GM20000 (cell line): ENCODE measurements at regions not wholly inside any gene's neighbourhood (a gene's known extent, or its start where the extent isn't known, plus 50 kb on each side); places are given as distances from the start of the nearest gene placed in this dataset.

Source experiments
- DNase-seq: peaks from one replicate; pipeline ENCODE4 v3.0.0; 2012; ENCODE audit warnings: low spot score
- CTCF ChIP-seq: IDR thresholded peaks from 2 replicates; pipeline ENCODE4 v1.5.1; 2012; ENCODE audit warnings: mild to moderate bottlenecking, control low read depth; ENCODE audit errors: extremely low read depth, missing control alignments

DNA sequence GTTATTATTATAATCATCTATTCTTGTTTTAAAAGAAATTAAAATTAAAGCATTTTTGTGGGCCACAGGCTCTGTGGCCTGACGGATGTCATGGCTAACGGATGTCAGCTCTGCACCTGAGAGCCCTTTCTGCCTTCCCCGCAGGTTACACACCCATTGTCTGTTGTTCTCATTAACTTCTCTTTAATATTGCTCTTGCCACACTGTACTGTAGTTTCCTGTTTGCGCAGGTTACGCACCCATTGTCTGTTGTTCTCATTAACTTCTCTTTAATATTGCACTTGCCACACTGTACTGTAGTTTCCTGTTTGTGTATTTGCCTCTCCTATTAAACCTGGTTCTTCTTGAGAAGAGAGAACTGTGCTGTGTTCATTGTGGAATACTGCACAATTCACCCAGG is 294.4 kb upstream of the PLXNA2 start:
- no peak for DNase-seq
- no peak for TF ChIP-seq CTCF

- DNase-seq: no peak
- TF ChIP-seq CTCF: no peak
Measured at GRCh38 chr1:208540724-208541123, 296.5 kb upstream of the PLXNA2 start.

DNA sequence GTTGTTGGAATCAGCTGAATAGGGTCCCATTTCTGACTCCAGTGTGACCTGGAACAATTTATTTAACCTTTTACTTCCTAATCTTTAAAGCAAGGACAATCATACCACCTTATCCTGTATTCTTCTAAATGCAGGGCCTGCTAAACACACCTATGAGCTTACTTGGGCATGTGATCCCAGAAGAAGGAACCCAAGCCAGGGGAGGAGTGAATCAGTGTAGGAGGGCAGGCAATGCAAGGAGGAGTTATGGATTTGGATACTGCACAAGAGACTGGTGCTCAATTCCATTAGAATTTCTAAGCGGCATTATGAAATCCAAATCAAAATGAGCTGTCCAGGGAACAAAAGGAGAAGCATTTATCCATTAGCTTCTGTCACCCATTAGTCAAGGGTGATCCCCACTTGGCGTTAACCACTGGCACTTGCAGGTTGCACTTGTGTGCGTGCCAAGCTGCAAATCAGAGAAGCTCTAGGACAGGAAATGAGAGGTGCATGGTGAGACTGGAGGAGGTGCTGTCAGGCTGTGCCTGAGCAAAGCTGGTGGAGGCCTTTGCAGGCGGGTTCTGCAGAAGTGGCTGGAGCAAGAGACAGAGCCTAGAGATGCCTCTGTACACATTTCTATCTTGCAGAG is 297.2 kb upstream of the PLXNA2 start:
- TF ChIP-seq CTCF: no peak
- DNase-seq: no peak

- no peak for DNase-seq
- no peak for TF ChIP-seq CTCF
Measured at GRCh38 chr1:208542309-208542708, 298.1 kb upstream of the PLXNA2 start.

DNA sequence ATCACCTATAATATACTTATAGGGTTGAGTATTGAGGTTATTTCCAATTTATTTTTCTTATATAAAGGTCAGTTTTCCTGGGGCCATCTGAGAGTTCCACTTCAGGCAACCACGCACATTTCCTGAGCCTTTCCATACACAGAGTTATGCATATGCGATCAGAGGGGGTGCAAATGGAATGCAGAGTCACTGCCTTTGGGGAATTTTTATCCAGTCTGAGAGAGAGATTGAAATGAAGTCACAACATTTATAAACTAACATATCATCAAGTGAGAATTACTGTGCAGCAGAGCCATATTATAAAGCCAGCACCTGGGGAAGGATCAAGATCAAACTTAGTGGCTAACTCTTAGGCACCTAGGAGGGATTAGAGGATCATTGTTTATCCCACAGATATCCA is 299.9 kb upstream of the PLXNA2 start:
- no peak for DNase-seq
- no peak for TF ChIP-seq CTCF

- peak; percentile 8 for DNase-seq
- no peak for TF ChIP-seq CTCF
Measured at GRCh38 chr1:208544794-208545193, 300.6 kb upstream of the PLXNA2 start.

- no peak for DNase-seq
- TF ChIP-seq CTCF: no peak
Measured at GRCh38 chr1:208551024-208551423, 306.8 kb upstream of the PLXNA2 start.
